GM18499 (cell line): ENCODE measurements at regions not wholly inside any gene's neighbourhood (a gene's known extent, or its start where the extent isn't known, plus 50 kb on each side); places are given as distances from the start of the nearest gene placed in this dataset.
"Not testable (repeated sequence)": the region's sequence is repeated elsewhere in the genome, so short reads cannot be mapped to it uniquely, and the experiment has no call there.

Experiments
- ATAC-seq: cut with Tn5 transposase; IDR thresholded peaks from one replicate; pipeline ENCODE4 v1.9.1; 2021; ENCODE audit warnings: moderate number of reproducible peaks; ENCODE audit not compliant: insufficient read depth, unreplicated experiment

DNA sequence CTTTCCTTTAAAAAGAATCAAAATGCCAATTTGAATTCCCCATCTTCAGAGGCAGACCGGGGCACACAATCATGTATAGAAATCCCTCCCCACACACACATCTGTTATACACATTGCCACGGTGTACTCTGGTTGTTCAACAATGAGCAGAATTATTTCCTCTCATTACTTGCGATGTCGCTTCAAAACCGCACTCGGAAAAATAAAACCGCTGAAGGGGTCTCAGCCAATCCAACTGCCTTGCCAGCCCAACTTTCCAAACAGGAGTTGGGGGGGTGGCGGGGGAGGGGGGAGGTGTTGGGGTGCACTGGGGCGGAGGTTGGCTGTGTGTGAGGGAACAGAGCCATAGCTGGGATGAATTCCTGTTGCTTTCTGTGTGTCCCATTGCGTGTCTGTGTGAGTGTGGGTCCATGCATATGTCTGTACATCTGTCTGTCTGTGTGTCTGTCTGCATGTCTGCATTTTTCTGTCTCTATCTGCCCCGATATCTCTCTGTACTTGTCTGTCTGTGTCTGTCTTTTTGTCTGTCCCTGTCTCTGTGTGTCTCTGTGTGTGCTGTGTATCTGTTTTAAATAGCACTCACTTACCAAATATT, 163.6 kb upstream of the TBX3 start:
- ATAC-seq, result no peak

DNA sequence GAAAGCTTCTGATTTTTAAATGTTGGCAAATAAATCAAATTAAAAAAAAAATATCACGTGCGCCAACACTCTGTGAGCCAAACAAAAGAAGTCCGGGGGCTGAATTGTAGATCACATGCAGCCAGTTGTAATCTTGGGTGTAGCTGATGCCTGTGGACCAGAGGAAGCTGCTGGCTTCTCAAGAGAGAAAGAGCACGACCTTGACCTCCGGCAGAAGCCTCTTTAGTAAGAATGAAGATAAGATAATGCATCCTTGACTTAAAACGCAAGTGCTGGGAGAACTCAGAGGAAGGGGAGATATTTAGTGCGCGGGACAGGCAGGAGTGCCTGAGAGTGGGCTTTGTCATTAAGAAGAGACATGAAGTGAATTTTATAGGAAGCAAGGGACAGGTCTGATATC, 162.8 kb upstream of the TBX3 start:
- no peak for ATAC-seq

DNA sequence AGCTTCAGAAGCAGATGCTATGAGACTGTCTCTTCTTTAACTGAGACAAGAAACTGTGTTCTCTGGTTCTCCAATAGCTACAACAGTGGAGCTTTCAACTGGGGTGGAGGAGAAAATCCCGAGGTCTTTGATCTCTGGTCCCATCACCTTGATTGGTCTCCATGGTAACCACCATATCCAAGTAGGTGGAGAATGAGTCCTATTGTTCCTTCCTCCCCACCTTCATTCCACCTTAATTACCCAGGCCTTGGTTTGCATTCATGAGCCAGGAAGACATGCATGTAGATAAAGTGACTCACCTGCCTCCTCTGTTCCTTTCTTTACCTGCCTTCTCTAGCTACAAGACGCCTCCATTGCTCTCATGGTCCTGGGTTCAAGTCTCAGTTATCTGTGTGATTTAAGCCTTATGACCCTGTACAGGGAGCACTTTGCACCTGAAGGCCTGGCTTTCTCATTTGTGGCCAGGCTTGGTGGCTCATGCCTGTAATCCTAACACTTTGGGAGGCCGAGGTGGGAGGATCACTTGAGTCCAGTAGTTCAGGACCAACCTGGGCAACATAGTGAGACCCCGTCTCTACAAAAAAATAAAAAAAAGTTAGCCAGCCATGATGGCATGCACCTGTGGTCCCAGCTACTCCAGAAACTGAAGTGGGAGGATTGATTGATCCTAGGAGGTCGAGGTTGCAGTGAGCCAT, 157.7 kb upstream of the TBX3 start:
- no peak for ATAC-seq

DNA sequence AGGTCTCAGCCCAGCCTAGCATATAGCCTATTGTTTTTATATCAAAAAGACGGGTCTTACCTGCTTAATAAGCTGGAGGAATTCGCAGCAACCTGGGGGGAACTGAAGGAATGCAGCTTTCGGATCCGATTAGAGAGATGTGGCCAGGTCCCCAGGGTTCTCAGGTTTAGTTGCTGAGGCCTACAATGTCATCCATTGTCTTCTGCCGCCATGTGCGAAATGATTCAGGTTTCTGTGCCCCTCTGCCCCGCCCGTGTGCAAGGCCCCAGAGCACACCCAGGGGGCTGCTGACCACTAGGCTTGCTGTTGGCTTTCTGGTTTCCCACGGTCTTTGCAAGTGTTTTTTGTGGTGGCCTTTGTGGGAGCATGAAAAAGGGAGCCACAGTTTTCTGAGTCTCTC, 154.5 kb upstream of the TBX3 start:
- no peak for ATAC-seq

DNA sequence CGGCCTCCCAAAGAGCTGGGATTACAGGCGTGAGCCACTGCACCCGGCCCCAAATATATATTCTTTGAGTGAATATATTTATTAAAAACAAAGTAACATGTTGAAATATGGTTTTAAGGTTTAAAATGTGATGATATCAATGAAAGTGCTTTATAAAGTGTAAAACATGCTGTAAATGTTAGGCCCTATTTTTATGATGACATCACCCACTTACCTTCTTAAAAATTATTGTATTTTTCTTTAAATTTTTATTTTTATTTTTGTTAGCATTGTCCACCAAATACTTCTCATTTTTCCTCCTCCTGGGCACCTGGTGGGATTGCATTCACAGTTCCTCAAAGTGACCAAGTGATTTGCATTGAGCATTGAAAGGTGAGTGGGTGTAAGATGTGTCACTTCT, 152.6 kb upstream of the TBX3 start:
- ATAC-seq, result no peak

DNA sequence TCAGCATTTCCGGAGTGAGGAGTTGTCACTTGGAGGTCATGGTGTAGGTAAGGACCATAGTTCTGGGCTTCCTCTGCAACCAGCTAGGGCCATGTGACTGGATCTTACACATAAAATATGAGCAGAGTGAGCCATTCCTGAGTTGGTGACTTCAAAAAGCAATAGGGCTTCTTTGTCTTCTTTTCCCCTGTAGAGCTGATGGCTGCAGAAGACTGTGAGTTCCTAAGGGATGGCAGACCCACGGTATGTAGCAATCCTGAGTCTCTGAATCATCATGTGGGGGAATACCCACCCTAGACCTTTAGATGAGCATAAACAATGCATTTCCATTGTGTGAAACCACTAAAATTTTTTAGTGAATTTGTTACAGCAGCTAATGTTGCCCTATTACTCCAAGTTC, 151.1 kb upstream of the TBX3 start:
- ATAC-seq, result no peak

DNA sequence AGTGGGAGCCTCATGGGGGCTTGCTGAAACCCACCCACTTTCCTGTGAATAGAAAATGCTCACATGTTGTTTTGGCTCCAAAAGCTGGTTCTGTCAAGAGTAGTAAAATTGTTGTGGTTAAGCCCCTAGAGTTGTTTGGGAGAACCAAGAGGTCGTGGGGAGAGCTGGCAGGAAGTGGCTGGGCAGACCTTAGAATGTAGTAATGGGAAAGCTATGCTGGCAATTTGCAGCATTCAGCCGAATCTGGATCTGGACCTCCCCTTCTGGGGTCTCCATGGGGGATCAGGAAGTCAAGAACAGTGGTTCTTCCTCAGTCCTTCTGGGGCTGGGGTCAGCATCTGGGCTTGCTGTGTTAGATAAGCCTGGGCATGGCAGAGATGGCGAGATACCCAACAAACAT, 150.6 kb upstream of the TBX3 start:
- no peak for ATAC-seq

DNA sequence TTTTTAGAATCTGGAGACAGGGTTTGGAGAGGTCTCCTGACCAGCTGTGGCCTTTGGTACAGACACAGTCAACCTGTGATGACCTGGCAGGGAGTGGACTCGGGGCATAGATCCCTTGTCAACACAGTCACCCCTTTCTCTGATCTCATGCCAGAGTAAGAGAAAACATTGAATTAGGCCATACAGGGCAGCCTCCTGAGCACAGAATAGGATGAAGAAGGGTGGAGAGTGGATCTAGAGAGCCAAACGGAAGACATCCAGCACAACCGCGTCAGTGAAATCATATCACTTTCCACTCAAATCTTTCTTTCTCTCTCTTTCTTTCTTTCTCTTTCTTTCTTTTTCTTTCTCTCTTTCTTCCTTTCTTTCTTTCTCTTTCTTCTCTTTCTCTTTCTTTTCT, 145.9 kb upstream of the TBX3 start:
- ATAC-seq, result no peak

DNA sequence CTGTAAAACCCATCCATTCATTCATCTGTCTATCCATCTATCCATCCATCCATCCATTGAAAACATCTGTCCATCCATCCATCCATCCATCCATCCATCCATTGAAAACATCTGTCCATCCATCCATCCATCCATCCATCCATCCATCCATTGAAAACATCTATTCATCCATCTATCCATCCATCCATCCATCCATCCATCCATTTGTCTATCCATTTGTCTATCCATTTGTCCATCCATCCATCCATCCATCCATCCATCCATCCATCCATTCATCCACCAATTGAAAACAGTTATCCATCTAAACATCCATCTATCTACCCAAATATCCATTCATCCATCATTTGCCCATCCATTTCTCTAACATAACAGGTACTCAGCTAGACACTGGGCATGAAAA, 145.3 kb upstream of the TBX3 start:
- ATAC-seq, result not testable (repeated sequence)

DNA sequence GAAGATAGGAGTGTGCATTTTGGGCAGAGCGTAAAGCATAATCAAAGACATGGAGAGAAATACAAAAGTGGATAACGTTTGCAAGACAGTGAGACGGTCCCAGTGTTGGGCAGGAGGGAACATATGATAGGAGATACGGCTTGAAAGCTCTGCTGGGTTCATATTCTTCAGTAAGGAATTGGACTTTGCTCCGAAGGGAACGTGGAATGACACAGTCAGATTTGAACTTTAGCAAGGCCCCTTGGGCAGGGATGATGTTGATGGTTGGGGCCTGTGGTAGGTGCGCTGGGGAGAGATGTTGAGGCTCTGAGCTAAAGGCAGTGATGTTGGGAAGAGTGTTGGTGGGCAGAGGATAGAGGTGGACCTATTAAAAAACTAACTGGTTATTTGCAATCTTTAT, 143.5 kb upstream of the TBX3 start:
- ATAC-seq, result no peak

DNA sequence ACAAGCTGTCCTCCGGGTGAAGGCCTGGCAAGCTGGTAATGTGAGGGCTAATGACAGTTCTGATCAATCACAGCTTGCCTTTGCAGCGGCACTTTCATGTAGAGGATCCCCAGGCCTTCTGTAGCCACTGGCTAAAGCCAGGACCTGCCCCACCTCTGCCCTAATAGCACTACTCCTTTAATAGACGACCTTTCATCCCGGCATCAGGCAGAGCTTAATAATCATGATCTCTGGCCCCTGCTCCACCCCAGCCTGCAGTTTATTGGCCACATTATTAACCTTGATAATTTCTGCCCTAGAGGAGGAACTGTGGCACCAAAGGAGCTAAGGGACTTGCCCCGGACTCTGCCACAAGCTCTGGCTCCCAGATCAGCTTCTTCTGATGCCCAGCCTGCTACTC, 142.3 kb upstream of the TBX3 start:
- no peak for ATAC-seq

DNA sequence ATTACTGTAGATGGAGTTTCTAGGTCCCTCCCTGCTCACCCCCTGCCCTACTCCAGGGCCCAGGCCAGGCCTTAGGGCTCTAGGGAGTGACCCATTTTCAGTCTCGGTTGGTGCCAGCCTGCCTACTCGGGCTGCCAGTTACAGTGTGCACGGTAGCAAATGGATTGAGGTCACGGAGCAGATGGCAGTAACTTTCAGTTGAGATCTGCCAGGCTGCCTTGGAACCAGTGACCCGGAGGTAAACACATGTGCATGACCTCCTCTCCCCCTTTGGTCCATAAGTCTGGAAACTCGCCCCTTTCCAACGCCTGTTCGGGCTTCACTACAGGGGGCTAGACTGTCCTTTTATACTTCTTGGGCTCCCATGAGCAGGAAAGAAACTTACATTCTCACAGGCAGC, 139.7 kb upstream of the TBX3 start:
- ATAC-seq, result no peak

DNA sequence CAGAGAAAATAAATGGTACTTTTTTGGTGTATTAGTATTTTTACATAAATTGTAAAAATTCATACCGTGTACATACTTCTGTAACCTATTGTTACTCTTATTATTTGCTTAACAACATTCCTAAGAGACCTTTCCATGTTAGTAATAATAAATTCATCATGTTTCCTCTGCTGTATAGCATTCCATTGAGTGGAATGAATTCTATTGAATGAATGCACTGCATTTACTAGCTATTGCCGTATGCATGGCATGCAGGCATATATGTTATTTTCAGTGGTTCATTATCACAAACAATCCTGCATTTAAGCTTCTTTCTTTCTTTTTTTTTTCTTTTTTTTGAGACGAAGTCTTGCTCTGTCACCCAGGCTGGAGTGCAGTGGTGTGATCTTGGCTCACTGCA, 137.6 kb upstream of the TBX3 start:
- no peak for ATAC-seq

DNA sequence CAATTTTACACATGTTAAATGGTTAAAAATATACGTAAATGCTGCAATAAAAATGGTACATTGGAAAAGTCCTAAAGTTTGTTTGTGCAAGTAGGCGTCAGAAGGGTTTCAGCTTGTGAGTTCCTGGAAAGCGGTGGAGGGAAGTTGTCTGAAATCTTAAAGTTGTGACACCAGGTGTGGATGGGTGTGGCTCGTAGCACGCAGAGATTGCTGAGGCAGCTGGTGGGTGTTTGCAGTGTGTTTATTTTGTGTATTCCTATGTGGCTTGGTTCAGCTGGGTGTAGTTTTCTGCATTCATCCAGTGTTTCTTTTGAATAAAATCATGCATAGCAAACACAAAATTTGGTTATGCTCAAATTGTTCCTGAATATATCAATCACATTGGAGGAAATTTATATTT, 136.8 kb upstream of the TBX3 start:
- ATAC-seq, result no peak

DNA sequence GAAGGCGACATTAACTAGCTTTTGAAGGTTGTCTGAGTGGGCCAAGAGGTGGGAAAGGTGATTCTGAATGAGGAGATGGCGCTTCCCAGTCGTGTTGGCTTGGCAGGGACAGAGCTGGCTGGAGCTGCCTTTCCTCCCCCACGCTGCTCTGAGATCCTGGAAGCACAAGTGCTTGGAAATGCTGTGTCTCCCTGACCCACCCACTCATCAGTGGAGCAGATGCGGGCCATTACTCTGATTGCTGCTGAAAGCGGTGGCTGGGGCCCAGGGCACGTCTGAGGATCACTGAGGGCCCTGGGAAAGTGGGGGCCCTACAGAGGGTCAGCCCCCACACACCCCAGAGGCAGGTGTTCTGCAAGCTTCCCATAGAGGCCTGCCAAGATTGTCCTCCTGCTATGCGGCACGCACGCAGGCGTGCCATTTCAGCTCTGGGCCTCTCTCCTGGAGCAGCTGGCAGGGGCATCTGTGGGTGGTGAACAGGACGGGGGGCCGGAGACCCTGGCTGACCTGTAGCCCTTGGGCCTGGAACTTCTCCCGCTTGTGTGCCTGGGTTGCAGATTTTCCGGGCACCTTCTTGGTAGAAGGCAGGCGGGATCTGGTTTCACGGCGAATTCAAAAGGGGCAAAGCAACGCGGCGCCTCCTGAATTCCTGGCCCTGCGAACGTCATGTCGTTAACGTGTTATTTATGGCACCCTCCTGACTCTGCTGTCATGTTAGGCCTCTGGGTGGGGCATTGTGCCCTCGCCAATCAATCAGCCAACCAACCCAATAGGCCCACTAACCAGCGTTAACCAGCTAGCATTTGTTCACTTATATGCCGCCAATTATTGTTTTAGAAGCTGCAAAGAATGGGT, 133.8 kb upstream of the TBX3 start:
- no peak for ATAC-seq

DNA sequence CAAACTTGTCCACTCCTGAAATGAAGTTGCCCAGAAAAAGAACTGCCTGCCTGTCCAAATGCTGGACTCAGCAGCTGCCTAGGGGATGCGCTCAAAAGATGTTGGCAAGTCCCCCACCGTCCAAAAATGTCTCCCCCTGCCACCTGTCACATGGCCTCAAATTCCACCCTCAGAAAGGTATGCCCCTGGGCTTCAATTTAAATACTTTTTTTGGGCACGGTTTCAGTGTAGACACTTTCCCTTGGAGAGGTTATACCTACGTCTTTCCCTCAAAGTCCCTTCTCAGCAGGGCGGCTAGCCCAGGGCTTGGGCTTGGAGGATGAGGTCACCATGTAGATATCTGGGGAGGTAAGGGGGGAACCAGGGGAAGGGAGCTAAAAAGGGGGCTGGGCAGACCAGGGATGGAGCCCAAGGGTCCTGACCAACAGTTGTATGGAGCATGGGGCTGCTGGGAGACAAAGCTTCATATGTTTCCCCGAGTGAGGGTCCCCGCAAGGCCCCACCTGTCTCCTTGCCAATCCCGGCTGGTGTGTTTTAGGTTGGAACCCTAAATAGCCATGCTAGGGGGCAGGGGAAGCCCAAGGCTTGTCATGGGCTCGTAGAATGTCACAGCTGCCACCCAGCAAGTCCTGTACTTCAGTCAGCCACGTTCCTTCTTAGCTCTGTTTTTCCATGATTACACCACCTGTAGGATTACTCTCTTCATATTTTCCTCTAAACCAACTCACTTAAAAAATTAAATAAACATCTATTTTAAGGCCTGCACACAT, 131.2 kb upstream of the TBX3 start:
- ATAC-seq, result no peak

DNA sequence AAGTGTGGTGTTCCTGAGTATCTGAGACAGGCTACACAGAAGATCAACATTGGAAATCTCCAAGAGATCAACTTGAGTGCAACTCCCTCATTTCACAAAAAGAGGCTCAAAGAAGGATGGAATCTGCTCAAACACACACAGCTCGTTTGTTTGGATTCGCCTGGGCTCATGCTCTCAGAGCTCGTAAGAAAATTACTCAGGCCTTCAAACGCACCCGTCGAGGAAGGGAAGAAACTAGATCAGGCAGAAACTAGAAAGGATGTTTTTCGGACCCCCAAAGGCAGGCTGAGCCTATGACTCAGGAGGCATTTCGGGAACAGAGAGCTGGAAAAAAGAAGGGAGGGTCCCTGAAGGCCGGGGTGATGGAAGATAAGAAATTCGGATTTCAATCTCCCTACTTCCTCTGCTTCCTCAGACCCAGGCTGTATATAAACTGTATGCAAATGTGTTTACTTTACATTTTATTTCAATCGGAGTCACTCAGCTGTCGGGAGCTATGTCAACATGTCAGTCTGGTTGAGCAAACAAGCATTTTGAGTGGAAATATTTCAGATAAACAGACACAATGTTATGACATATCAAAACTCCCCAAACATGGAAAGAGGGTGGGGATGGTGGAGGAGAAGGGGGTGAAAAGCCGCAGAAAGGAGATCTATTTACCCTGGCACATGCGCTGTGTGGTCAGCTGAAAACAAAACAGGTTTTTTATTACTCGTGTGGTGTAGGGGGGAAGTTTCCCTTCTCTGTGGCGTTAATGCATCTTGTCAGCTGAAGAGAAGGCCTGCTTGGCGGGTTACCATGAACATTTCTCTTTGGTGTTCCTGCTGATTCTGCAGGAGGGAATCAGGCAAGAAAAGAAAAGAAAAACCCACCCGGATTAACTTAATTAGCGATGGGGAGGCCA, 129.1 kb upstream of the TBX3 start:
- ATAC-seq, result no peak

DNA sequence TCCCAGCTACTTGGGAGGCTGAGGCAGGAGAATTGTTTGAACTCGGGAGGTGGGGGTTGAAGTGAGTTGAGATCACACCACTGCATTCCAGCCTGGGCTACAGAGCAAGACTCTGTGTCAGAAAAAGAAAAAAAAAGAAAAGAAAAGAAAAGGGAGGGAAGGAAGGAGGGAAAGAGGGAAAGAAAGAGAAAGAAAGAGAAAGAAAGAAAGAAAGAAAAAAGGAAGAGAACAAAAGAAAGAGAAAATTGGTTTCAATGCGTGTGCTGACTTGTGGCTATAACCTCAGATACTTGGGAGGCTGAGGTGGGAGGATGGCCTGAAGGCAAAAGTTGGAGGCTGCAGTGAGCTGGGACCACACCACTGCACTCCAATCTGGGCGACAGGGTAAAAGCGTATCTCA, 128.4 kb upstream of the TBX3 start:
- no peak for ATAC-seq

DNA sequence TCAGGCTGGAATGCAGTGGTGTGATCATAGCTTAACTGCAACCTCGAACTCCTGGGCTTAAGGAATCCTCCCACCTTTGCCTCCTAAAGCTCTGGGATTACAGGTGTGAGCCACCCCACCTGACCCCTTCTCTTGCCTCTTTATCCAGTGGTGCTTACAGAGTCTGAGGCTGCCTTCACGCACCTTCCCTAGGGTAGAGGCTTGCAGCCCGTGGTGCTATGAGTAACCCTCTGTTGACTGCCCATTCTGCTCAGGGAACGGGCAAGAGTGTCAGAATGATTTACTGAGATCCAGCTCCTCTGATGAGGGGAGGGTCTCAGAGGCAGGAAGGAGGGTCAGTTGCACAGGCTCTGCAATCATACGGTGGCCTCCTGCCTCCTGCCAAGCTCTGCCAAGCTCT, 125.1 kb upstream of the TBX3 start:
- no peak for ATAC-seq

DNA sequence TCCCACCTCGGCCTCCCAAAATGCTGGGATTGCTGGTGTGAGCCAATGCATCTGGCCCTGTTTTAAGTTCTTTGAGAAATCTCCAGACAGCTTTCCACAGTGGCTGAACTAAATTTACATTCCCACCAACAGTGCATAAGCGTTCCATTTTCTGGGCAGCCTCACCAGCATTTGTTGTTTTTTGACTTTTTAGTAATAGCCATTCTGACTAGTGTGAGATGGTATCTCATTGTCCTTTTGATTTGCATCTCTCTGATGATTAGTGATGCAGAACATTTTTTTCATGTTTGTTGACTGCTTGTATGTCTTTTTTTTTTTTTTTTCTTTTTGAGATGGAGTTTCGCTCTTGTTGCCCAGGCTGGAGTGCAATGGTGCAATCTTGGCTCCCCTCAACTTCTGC, 117.4 kb upstream of the TBX3 start:
- not testable (repeated sequence) for ATAC-seq
